ENCODE measurements at regions not wholly inside any gene's neighbourhood (a gene's known extent, or its start where the extent isn't known, plus 50 kb on each side); places are given as distances from the start of the nearest gene placed in this dataset.

DNA sequence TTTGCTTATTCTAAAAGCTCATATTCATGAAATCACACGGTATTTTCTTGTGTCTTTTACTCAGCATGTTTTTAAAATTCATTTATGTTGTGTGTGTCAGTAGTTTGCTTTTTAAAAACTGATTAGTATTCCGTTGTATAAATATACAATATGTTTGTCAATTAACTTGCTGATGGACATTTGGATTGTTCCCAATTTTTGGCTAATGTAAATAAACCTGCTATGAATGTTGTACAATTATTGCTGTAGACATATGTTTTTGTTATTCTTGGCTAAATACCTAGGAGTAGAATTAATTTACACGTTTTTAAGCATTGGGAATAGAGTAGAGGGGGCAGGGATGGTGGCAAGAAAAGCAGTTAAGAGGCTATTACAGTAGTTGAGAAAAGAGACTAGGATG is 199.5 kb upstream of the CCL2 start:
- TF ChIP-seq, protein P1, sequence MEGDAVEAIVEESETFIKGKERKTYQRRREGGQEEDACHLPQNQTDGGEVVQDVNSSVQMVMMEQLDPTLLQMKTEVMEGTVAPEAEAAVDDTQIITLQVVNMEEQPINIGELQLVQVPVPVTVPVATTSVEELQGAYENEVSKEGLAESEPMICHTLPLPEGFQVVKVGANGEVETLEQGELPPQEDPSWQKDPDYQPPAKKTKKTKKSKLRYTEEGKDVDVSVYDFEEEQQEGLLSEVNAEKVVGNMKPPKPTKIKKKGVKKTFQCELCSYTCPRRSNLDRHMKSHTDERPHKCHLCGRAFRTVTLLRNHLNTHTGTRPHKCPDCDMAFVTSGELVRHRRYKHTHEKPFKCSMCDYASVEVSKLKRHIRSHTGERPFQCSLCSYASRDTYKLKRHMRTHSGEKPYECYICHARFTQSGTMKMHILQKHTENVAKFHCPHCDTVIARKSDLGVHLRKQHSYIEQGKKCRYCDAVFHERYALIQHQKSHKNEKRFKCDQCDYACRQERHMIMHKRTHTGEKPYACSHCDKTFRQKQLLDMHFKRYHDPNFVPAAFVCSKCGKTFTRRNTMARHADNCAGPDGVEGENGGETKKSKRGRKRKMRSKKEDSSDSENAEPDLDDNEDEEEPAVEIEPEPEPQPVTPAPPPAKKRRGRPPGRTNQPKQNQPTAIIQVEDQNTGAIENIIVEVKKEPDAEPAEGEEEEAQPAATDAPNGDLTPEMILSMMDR (IDR thresholded peaks at IDR 0.05): no peak
- TF ChIP-seq POLR2A (IDR thresholded peaks at IDR 0.05): no peak
